OCI-LY1 (cell line): ENCODE measurements at regions not wholly inside any gene's neighbourhood (a gene's known extent, or its start where the extent isn't known, plus 50 kb on each side); places are given as distances from the start of the nearest gene placed in this dataset.

Experiments used
- H2AFZ ChIP-seq: fragments of 200-600 bp; sonication (generic), shearing (Covaris generic); 2 replicates; pipeline ENCODE4 v1.6.0; 2014; ENCODE audit warnings: antibody characterized with exemption, mild to moderate bottlenecking, low read length
- H3F3A ChIP-seq: fragments of 200-600 bp; sonication (generic), shearing (Covaris generic); 2 replicates; pipeline ENCODE4 v1.6.0; 2014; ENCODE audit warnings: mild to moderate bottlenecking, antibody characterized with exemption, low read length, moderate library complexity; ENCODE audit not compliant: insufficient read depth
- H3K27ac ChIP-seq: fragments of 200-600 bp; sonication (generic); 2 replicates; pipeline ENCODE4 v1.5.1; 2014; ENCODE audit warnings: low read length, mixed run types, mild to moderate bottlenecking, low read depth; ENCODE audit not compliant: poor library complexity, severe bottlenecking
- H3K27me3 ChIP-seq: fragments of 200-600 bp; sonication (generic); 2 replicates; pipeline ENCODE4 v1.6.0; 2014; ENCODE audit warnings: antibody characterized with exemption, mild to moderate bottlenecking, low read length, moderate library complexity; ENCODE audit not compliant: insufficient read depth
- H3K36me3 ChIP-seq: fragments of 200-600 bp; sonication (generic); 2 replicates; pipeline ENCODE4 v1.6.1; 2014; ENCODE audit warnings: mild to moderate bottlenecking, antibody characterized with exemption, low read length, moderate library complexity, mixed read lengths; ENCODE audit not compliant: insufficient read depth
- H3K4me1 ChIP-seq: fragments of 200-600 bp; sonication (generic); 2 replicates; pipeline ENCODE4 v1.5.1; 2014; ENCODE audit warnings: mild to moderate bottlenecking, low read length, moderate library complexity; ENCODE audit not compliant: insufficient read depth, severe bottlenecking
- H3K4me2 ChIP-seq: fragments of 200-600 bp; sonication (generic), shearing (Covaris generic); 2 replicates; pipeline ENCODE4 v1.6.1; 2014; ENCODE audit warnings: low read length
- H3K4me3 ChIP-seq: fragments of 200-600 bp; sonication (generic); 2 replicates; pipeline ENCODE4 v1.5.1; 2014; ENCODE audit warnings: low read length, low read depth, mild to moderate bottlenecking, mixed read lengths; ENCODE audit not compliant: poor library complexity, severe bottlenecking
- H3K79me2 ChIP-seq: fragments of 200-600 bp; shearing (Covaris generic); 2 replicates; pipeline ENCODE4 v1.6.1; 2016; ENCODE audit warnings: mixed run types, low read length, mixed read lengths; ENCODE audit not compliant: insufficient read depth
- H3K9ac ChIP-seq: fragments of 200-600 bp; sonication (generic), shearing (Covaris generic); 2 replicates; pipeline ENCODE4 v1.6.1; 2014; ENCODE audit warnings: mild to moderate bottlenecking, low read length, mixed read lengths
- H3K9me2 ChIP-seq: fragments of 200-600 bp; sonication (generic), shearing (Covaris generic); 2 replicates; pipeline ENCODE4 v1.6.1; 2014; ENCODE audit warnings: low read depth, mild to moderate bottlenecking, low read length, mixed read lengths
- H3K9me3 ChIP-seq: fragments of 200-600 bp; shearing (Covaris generic); 2 replicates; pipeline ENCODE4 v1.6.1; 2014; ENCODE audit warnings: low read length, mixed read lengths
- H4K20me1 ChIP-seq: fragments of 200-600 bp; sonication (generic), shearing (Covaris generic); 2 replicates; pipeline ENCODE4 v1.6.0; 2016; ENCODE audit warnings: mild to moderate bottlenecking, low read length; ENCODE audit not compliant: insufficient read depth
- EZH2 ChIP-seq: fragments of 200-600 bp; sonication (generic), shearing (Covaris generic); IDR thresholded peaks from 2 replicates; pipeline ENCODE4 v1.8.0; 2017; ENCODE audit warnings: borderline replicate concordance, mixed run types, mild to moderate bottlenecking, antibody characterized with exemption, low read length, moderate library complexity, mixed read lengths
- TF ChIP-seq, protein P1 (sequence below): fragments of 200-600 bp; sonication (generic), shearing (Covaris generic); IDR thresholded peaks from 2 replicates; pipeline ENCODE4 v1.5.1; 2017; ENCODE audit warnings: mild to moderate bottlenecking, antibody characterized with exemption, low read length, moderate library complexity, mixed read lengths

DNA sequence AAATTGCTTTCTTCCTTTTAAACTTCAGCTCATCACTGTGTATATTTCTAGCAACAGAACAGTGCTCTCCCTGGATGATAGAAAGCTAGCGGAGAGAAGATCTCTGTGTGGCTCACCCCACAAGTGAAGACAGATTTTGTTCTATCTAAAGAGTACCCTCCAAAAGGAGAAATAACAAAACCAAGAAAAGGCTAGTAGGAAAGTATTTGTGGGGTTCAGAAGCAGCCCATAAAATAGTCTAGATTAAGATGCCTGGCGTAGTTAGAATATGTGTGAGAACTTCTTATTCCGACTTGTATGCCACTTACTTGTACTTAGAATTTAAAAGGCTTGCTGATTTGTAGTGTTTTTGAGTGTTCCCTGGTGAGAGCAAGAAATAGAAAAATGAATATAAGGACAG lies 214.9 kb upstream of the IL12A start:
- H3K4me2 ChIP-seq: no peak overlapping the region
- H3K4me3 ChIP-seq: no peak overlapping the region
- no peaks in the 10 kb centered on the region for H3K79me2 ChIP-seq
- H3K9ac ChIP-seq: no peak overlapping the region
- H3K27me3 ChIP-seq: no peaks in the 10 kb centered on the region; the same call in none of the 2 replicates
- H3K27ac ChIP-seq: no peak overlapping the region
- no peaks in the 10 kb centered on the region for H3K9me3 ChIP-seq
- no peaks in the 10 kb centered on the region for H4K20me1 ChIP-seq
- no peaks in the 10 kb centered on the region for H3K36me3 ChIP-seq
- H3K9me2 ChIP-seq: no peaks in the 10 kb centered on the region
- TF ChIP-seq EZH2: no peak
- TF ChIP-seq, protein P1, sequence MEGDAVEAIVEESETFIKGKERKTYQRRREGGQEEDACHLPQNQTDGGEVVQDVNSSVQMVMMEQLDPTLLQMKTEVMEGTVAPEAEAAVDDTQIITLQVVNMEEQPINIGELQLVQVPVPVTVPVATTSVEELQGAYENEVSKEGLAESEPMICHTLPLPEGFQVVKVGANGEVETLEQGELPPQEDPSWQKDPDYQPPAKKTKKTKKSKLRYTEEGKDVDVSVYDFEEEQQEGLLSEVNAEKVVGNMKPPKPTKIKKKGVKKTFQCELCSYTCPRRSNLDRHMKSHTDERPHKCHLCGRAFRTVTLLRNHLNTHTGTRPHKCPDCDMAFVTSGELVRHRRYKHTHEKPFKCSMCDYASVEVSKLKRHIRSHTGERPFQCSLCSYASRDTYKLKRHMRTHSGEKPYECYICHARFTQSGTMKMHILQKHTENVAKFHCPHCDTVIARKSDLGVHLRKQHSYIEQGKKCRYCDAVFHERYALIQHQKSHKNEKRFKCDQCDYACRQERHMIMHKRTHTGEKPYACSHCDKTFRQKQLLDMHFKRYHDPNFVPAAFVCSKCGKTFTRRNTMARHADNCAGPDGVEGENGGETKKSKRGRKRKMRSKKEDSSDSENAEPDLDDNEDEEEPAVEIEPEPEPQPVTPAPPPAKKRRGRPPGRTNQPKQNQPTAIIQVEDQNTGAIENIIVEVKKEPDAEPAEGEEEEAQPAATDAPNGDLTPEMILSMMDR: no peak
- H2AFZ ChIP-seq: no peak overlapping the region
- no peaks in the 10 kb centered on the region for H3F3A ChIP-seq
- H3K4me1 ChIP-seq: no peaks in the 10 kb centered on the region

- H3F3A ChIP-seq: no peaks in the 10 kb centered on the region
- no peak overlapping the region for H3K4me3 ChIP-seq
- H3K27ac ChIP-seq: no peak overlapping the region
- H4K20me1 ChIP-seq: no peaks in the 10 kb centered on the region
- no peak overlapping the region for H3K4me2 ChIP-seq
- TF ChIP-seq EZH2: no peak
- TF ChIP-seq, protein P1: no peak
- H3K27me3 ChIP-seq: no peaks in the 10 kb centered on the region; the same call in none of the 2 replicates
- no peaks in the 10 kb centered on the region for H3K79me2 ChIP-seq
- H3K4me1 ChIP-seq: no peaks in the 10 kb centered on the region
- no peak overlapping the region for H3K9ac ChIP-seq
- no peak overlapping the region for H2AFZ ChIP-seq
- no peaks in the 10 kb centered on the region for H3K36me3 ChIP-seq
- no peaks in the 10 kb centered on the region for H3K9me2 ChIP-seq
- H3K9me3 ChIP-seq: no peaks in the 10 kb centered on the region
These were observed 213.2 kb upstream of the IL12A start for GRCh38 chr3:159775372-159775961.

- H3K9me2 ChIP-seq: no peaks in the 10 kb centered on the region
- no peaks in the 10 kb centered on the region; the same call in none of the 2 replicates for H3K27me3 ChIP-seq
- no peak overlapping the region for H3K4me2 ChIP-seq
- no peaks in the 10 kb centered on the region for H4K20me1 ChIP-seq
- H3K36me3 ChIP-seq: no peaks in the 10 kb centered on the region
- H3K79me2 ChIP-seq: no peaks in the 10 kb centered on the region
- no peak for TF ChIP-seq EZH2
- H3K4me1 ChIP-seq: no peaks in the 10 kb centered on the region
- H3K9ac ChIP-seq: no peak overlapping the region
- no peaks in the 10 kb centered on the region for H3F3A ChIP-seq
- H3K9me3 ChIP-seq: no peaks in the 10 kb centered on the region
- H2AFZ ChIP-seq: no peak overlapping the region
- H3K4me3 ChIP-seq: no peak overlapping the region
- no peak overlapping the region for H3K27ac ChIP-seq
These were observed 211.9 kb upstream of the IL12A start for GRCh38 chr3:159776779-159777178.

DNA sequence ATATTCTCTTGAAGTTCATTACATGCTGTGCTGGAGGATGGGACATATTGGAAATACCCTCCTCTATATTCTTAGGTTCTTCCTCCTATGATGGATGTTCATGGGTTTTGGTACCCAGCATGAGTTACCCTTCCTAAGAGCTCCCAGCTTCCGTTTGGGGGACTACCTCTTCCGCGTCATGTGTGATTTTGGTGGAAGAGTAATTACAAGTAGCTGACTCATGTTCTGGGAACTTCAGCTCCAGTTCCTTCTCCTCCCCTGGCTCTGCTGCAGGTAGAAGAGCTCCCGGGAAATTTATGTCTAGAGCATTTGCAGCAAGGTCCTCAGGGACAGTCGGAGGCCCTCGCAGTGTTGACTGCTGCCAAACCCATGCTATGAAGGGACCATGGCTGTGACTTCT lies 208.8 kb upstream of the IL12A start:
- no peaks in the 10 kb centered on the region for H3K4me1 ChIP-seq
- H3K4me3 ChIP-seq: no peak overlapping the region
- H3F3A ChIP-seq: no peaks in the 10 kb centered on the region
- no peaks in the 10 kb centered on the region for H3K9me3 ChIP-seq
- no peak overlapping the region for H2AFZ ChIP-seq
- no peak overlapping the region for H3K9ac ChIP-seq
- no peaks in the 10 kb centered on the region for H3K79me2 ChIP-seq
- H3K27ac ChIP-seq: no peak overlapping the region
- TF ChIP-seq, protein P1: no peak
- no peak for TF ChIP-seq EZH2
- no peak overlapping the region for H3K4me2 ChIP-seq
- H3K9me2 ChIP-seq: no peaks in the 10 kb centered on the region
- H4K20me1 ChIP-seq: 0 out of 2 replicates have a peak, but pooled peaks cover 2% of the 10 kb centered on the region
- H3K36me3 ChIP-seq: no peaks in the 10 kb centered on the region
- no peaks in the 10 kb centered on the region; the same call in 1 of the 2 replicates for H3K27me3 ChIP-seq
